HCT116 (cell line): ENCODE measurements at regions not wholly inside any gene's neighbourhood (a gene's known extent, or its start where the extent isn't known, plus 50 kb on each side); places are given as distances from the start of the nearest gene placed in this dataset.

Experiments used
- ATAC-seq: fragments of 200-7000 bp; cut with Tn5 transposase; 2 replicates; pipeline ENCODE4 v1.9.1; 2020; ENCODE audit warnings: mild to moderate bottlenecking, moderate library complexity
- BruUV-seq: library from RNA; stranded (reverse); fragments of 400-500 nt; replicated peaks from 2 replicates; lab custom pipeline; 2021; lab: Mats Ljungman, UMichigan
- CTCF ChIA-PET: fragments of 300-600 bp; sonication (Branson Sonifier 250); formaldehyde crosslinking; loops from one replicate; lab custom pipeline; 2021; ENCODE audit warnings: antibody characterized with exemption; lab: Charles Lee
- POLR2A ChIA-PET: fragments of 300-600, 350-600 bp; sonication (Branson Sonifier 250); formaldehyde crosslinking; loops from one replicate; lab custom pipeline; 2021; ENCODE audit warnings: antibody characterized with exemption; lab: Charles Lee
- RAD21 ChIA-PET, 2 experiments: fragments of 300-600 bp; sonication (Branson Sonifier 250); formaldehyde crosslinking; loops; one replicate each; lab custom pipeline; 2023; ENCODE audit warnings: low total read pairs in 2 of 2; ENCODE audit not compliant: uncharacterized antibody in 2 of 2, unreplicated experiment in 2 of 2, low non-redundant PET in 1 of 2; lab: Charles Lee
- DNase-seq: peaks from one replicate; pipeline ENCODE4 v3.0.0-alpha.2; 2010; ENCODE audit warnings: low read depth, low spot score
- H2AFZ ChIP-seq: fragments of 200-600 bp; shearing (Covaris generic), sonication (generic); 2 replicates; pipeline ENCODE4 v1.6.1; 2017; ENCODE audit warnings: low read depth, mixed run types, mixed read lengths, antibody characterized with exemption, low read length; ENCODE audit not compliant: poor library complexity, severe bottlenecking
- H3K27ac ChIP-seq: 2 replicates; pipeline ENCODE4 v1.5.1; 2012; ENCODE audit warnings: low read depth, low read length
- H3K27me3 ChIP-seq: fragments of 200-600 bp; sonication (generic); 2 replicates; pipeline ENCODE4 v1.6.1; 2016; ENCODE audit warnings: mixed run types, low read length, mixed read lengths; ENCODE audit not compliant: insufficient read depth
- H3K36me3 ChIP-seq, 2 experiments: fragments of 200-500 bp in 1 of 2; fragments of 200-600 bp in 1 of 2; sonication (Bioruptor generic) in 1 of 2; sonication (generic) in 1 of 2; 2 replicates each; pipeline versions ENCODE4 v1.5.1 to v1.6.1; 2014 to 2016; ENCODE audit warnings: low read length in 2 of 2, inconsistent platforms in 1 of 2, mixed read lengths in 1 of 2, mixed run types in 1 of 2; ENCODE audit not compliant: insufficient read depth in 2 of 2, control insufficient read depth in 1 of 2
- H3K4me1 ChIP-seq, 2 experiments: fragments of 200-600 bp in 1 of 2; sonication (generic) in 1 of 2; 2 replicates each; pipeline versions ENCODE4 v1.5.1 to v1.6.1; 2012 to 2017; ENCODE audit warnings: low read length in 2 of 2, inconsistent platforms in 1 of 2, mild to moderate bottlenecking in 1 of 2, mixed read lengths in 1 of 2, mixed run types in 1 of 2, moderate library complexity in 1 of 2; ENCODE audit not compliant: insufficient read depth in 2 of 2, control insufficient read depth in 1 of 2
- H3K4me2 ChIP-seq: fragments of 200-600 bp; sonication (generic); 2 replicates; pipeline ENCODE4 v1.6.1; 2017; ENCODE audit warnings: mixed run types, low read length, mixed read lengths
- H3K4me3 ChIP-seq, 2 experiments: fragments of 200-600 bp in 1 of 2; sonication (generic) in 1 of 2; replicated peaks in 1 of 2; 2 replicates each; pipeline ENCODE4 v1.5.1; 2011 to 2016; ENCODE audit warnings: low read length in 2 of 2, control low read depth in 1 of 2, low read depth in 1 of 2, mild to moderate bottlenecking in 1 of 2, mixed read lengths in 1 of 2, mixed run types in 1 of 2
- H3K79me2 ChIP-seq: fragments of 200-600 bp; sonication (generic); 2 replicates; pipeline ENCODE4 v1.6.1; 2017; ENCODE audit warnings: mild to moderate bottlenecking, mixed run types, low read length, moderate library complexity, mixed read lengths; ENCODE audit not compliant: insufficient read depth
- H3K9ac ChIP-seq: fragments of 200-600 bp; sonication (generic); 2 replicates; pipeline ENCODE4 v1.6.1; 2016; ENCODE audit warnings: low read length, mixed read lengths
- H3K9me2 ChIP-seq: fragments of 200-600 bp; sonication (generic), shearing (Covaris generic); 2 replicates; pipeline ENCODE4 v1.6.1; 2017; ENCODE audit warnings: mixed run types, mild to moderate bottlenecking, moderate library complexity; ENCODE audit not compliant: insufficient read depth
- H3K9me3 ChIP-seq, 2 experiments: fragments of 200-500 bp in 1 of 2; fragments of 200-600 bp in 1 of 2; sonication (Bioruptor generic) in 1 of 2; sonication (generic) in 1 of 2; 2 replicates each; pipeline ENCODE4 v1.6.1; 2014 to 2017; ENCODE audit warnings: low read length in 2 of 2, mixed read lengths in 2 of 2, inconsistent platforms in 1 of 2, low read depth in 1 of 2, mild to moderate bottlenecking in 1 of 2, mixed run types in 1 of 2, moderate library complexity in 1 of 2; ENCODE audit not compliant: control insufficient read depth in 1 of 2, insufficient read depth in 1 of 2
- H4K20me1 ChIP-seq: fragments of 200-600 bp; sonication (generic), shearing (Covaris generic); 2 replicates; pipeline ENCODE4 v1.6.1; 2017; ENCODE audit warnings: mixed run types, mild to moderate bottlenecking, moderate library complexity; ENCODE audit not compliant: insufficient read depth
- CBX3 ChIP-seq: IDR thresholded peaks from 2 replicates; pipeline ENCODE4 v1.6.1; 2012; ENCODE audit warnings: low read depth
- CEBPB ChIP-seq: IDR thresholded peaks from 2 replicates; pipeline ENCODE4 v1.6.1; 2012; ENCODE audit warnings: low read depth
- ELF1 ChIP-seq: IDR thresholded peaks from 2 replicates; pipeline ENCODE4 v1.6.1; 2012; ENCODE audit warnings: low read depth, borderline replicate concordance
- EZH2 ChIP-seq: fragments of 200-600 bp; sonication (generic); IDR thresholded peaks from 2 replicates; pipeline ENCODE4 v1.6.1; 2017; ENCODE audit warnings: antibody characterized with exemption, mixed run types
- JUND ChIP-seq: IDR thresholded peaks from 2 replicates; pipeline ENCODE4 v1.6.1; 2012
- POLR2A ChIP-seq: IDR thresholded peaks from 2 replicates; pipeline ENCODE4 v1.7.0; 2011; ENCODE audit warnings: borderline replicate concordance; ENCODE audit not compliant: insufficient read depth, insufficient read length; ENCODE audit errors: extremely low read depth
- POLR2AphosphoS5 ChIP-seq: IDR thresholded peaks from 2 replicates; pipeline ENCODE4 v1.6.1; 2011; ENCODE audit warnings: mild to moderate bottlenecking, low read depth, low read length, moderate library complexity
- RAD21 ChIP-seq: IDR thresholded peaks from 2 replicates; pipeline ENCODE4 v1.6.1; 2012; ENCODE audit warnings: low read depth, mild to moderate bottlenecking
- SP1 ChIP-seq: IDR thresholded peaks from 2 replicates; pipeline ENCODE4 v1.6.1; 2012; ENCODE audit warnings: low read depth
- SRF ChIP-seq: IDR thresholded peaks from 2 replicates; pipeline ENCODE4 v1.6.1; 2012; ENCODE audit warnings: low read depth
- TCF7L2 ChIP-seq: IDR thresholded peaks from 2 replicates; pipeline ENCODE4 v1.7.0; 2011; ENCODE audit warnings: borderline replicate concordance, inconsistent platforms; ENCODE audit not compliant: insufficient read depth, insufficient read length; ENCODE audit errors: extremely low read depth
- ZNF274 ChIP-seq: fragments of 200-500 bp; sonication (Bioruptor generic); IDR thresholded peaks from 2 replicates; pipeline ENCODE4 v1.6.1; 2014; ENCODE audit warnings: mild to moderate bottlenecking, low read depth, low read length, inconsistent platforms
- intact Hi-C: fragments of 100-400 bp; cut with micrococcal nuclease; formaldehyde crosslinking; loops from 2 replicates; pipeline ENCODE4 v1.10.0; 2022
- TF ChIP-seq, protein P1 (sequence below): IDR thresholded peaks from 2 replicates; pipeline ENCODE4 v1.6.1; 2012
- TF ChIP-seq, protein P2 (sequence below), 3 experiments: fragments of 200-600 bp in 1 of 3; sonication (generic) in 1 of 3; IDR thresholded peaks in 2 of 3; conservative IDR thresholded peaks in 1 of 3; 2 replicates each; pipeline ENCODE4 v1.5.1; 2012 to 2017; ENCODE audit warnings: low read depth in 2 of 3, low read length in 2 of 3, antibody characterized with exemption in 1 of 3, borderline replicate concordance in 1 of 3, control low read depth in 1 of 3, mild to moderate bottlenecking in 1 of 3, mixed read lengths in 1 of 3, mixed run types in 1 of 3, moderate library complexity in 1 of 3; ENCODE audit not compliant: insufficient read depth in 1 of 3

DNA sequence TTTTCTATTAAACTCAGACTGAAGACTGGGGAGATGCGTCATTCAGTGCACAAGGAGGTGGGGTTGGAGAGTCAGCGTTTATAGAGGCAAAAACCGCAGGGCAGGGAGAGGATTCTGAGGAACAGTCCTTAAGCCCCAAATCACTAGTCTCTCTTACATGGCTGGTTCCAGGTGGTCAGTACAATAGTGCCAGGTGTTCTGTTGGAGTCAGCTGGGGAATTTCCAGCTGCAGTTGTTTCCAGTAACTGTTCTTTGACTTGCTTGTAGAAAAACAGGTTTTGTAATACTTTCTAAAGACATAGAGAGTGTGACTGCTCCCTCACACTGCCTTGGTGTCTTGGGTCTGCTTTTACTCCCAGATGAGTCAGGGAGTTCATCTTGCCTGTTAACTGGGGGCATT is 192.2 kb downstream of the TMTC3 start:
- ChIA-PET CTCF (no interaction called here), RAD21 (no interaction called here), POLR2A (no interaction called here)
- Histone ChIP-seq H3K9me3 (no peaks in the 10 kb centered on the region), H3K4me1 (peaks cover 0 to 2% of the 10 kb centered on the region in 2 experiments; a peak in 2 of 4 replicates), H2AFZ (no peak overlapping the region), H3K36me3 (no peaks in the 10 kb centered on the region), H3K4me2 (no peak overlapping the region), H3K27ac (no peak overlapping the region), H3K79me2 (no peaks in the 10 kb centered on the region), H3K9ac (no peak overlapping the region), H3K9me2 (no peaks in the 10 kb centered on the region), H3K27me3 (no peaks in the 10 kb centered on the region), H3K4me3 (no peak overlapping the region), H4K20me1 (no peaks in the 10 kb centered on the region)
- no TSS peak for BruUV-seq
- intact Hi-C loops = no loop called here
- DNase-seq (no peak), ATAC-seq (no peak)
- TF ChIP-seq ELF1 = no peak
- TF ChIP-seq POLR2A = no peak
- no peak for TF ChIP-seq RAD21
- TF ChIP-seq, protein P1, sequence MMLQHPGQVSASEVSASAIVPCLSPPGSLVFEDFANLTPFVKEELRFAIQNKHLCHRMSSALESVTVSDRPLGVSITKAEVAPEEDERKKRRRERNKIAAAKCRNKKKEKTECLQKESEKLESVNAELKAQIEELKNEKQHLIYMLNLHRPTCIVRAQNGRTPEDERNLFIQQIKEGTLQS = no peak
- TF ChIP-seq, protein P2, sequence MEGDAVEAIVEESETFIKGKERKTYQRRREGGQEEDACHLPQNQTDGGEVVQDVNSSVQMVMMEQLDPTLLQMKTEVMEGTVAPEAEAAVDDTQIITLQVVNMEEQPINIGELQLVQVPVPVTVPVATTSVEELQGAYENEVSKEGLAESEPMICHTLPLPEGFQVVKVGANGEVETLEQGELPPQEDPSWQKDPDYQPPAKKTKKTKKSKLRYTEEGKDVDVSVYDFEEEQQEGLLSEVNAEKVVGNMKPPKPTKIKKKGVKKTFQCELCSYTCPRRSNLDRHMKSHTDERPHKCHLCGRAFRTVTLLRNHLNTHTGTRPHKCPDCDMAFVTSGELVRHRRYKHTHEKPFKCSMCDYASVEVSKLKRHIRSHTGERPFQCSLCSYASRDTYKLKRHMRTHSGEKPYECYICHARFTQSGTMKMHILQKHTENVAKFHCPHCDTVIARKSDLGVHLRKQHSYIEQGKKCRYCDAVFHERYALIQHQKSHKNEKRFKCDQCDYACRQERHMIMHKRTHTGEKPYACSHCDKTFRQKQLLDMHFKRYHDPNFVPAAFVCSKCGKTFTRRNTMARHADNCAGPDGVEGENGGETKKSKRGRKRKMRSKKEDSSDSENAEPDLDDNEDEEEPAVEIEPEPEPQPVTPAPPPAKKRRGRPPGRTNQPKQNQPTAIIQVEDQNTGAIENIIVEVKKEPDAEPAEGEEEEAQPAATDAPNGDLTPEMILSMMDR (IDR thresholded peaks at IDR 0.05 in 2 of 3, conservative IDR thresholded peaks at IDR 0.05 in 1 of 3; ENCODE audit: borderline replicate concordance in 1 of 3, insufficient read depth in 1 of 3, low read depth in 2 of 3, low read length in 2 of 3) = no peak
- no peak for TF ChIP-seq JUND
- TF ChIP-seq, all 23 proteins: peak for 0

DNA sequence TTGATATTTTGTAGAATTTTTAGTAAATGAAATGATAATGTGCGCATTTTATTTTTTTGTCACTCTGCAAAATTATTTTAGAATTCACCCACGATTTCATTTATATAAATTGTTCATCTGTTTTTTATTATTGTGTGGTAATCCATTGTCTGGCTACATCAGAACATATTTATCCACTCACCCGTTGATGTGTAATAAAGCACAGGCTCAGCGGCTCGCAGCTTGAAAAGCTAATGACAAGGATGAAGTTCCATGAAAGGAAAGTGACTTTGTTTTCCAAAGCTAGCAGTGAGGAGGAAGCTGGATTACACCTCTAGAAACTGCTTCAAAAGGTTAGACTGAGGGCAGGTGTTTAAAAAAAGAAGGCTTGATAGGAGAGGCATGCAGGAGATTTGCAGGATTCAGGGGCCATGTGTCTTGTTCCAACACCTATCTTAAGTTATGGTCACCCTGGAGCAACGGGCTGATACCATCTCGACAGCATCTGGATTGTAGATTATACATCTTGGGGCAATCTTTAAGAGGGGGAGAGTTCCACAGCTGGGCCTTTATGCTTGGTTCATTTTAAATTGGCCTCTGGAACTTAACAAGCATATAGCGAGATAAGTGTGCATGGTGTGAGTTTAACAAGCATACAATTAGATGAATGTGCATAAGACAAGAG is 194.1 kb downstream of the TMTC3 start:
- Histone ChIP-seq H3K9ac (no peak overlapping the region), H3K9me3 (no peaks in the 10 kb centered on the region), H3K4me2 (no peak overlapping the region), H3K9me2 (no peaks in the 10 kb centered on the region), H4K20me1 (no peaks in the 10 kb centered on the region), H3K36me3 (no peaks in the 10 kb centered on the region), H3K27ac (no peak overlapping the region), H3K79me2 (no peaks in the 10 kb centered on the region), H3K27me3 (no peaks in the 10 kb centered on the region), H2AFZ (no peak overlapping the region), H3K4me1 (peaks cover 0 to 8% of the 10 kb centered on the region in 2 experiments; a peak in 2 of 4 replicates), H3K4me3 (no peak overlapping the region)
- no TSS peak for BruUV-seq
- ChIA-PET CTCF (no interaction called here), POLR2A (interaction anchor here (0.7 kb wide), 1 partner anchor 31 kb away, joined by 3 read pairs; no protein-coding TSS in a partner anchor), RAD21 (no interaction called here)
- no peak for DNase-seq
- intact Hi-C loops = no loop called here
- TF ChIP-seq POLR2AphosphoS5 = no peak
- TF ChIP-seq JUND = no peak
- TF ChIP-seq RAD21 = no peak
- no peak for TF ChIP-seq ELF1
- TF ChIP-seq CBX3 = no peak
- no peak for TF ChIP-seq SP1
- TF ChIP-seq ZNF274 = no peak
- no peak for TF ChIP-seq CEBPB
- no peak for TF ChIP-seq SRF
- no peak for TF ChIP-seq TCF7L2
- TF ChIP-seq EZH2 = no peak
- ATAC-seq = no peak
